ENCODE measurements at regions not wholly inside any gene's neighbourhood (a gene's known extent, or its start where the extent isn't known, plus 50 kb on each side); places are given as distances from the start of the nearest gene placed in this dataset.

- TF ChIP-seq ZNF776 (tag by site-specific recombination; IDR thresholded peaks at IDR 0.05; ENCODE audit: borderline replicate concordance) (no peak), ZNF791 (tag by site-specific recombination; IDR thresholded peaks at IDR 0.05) (no peak), ZNF274 (IDR thresholded peaks at IDR 0.05; ENCODE audit: low read length) (no peak), ZNF274 (tag by site-specific recombination; IDR thresholded peaks at IDR 0.05; ENCODE audit: borderline replicate concordance) (no peak), CTCF (tag by site-specific recombination; IDR thresholded peaks at IDR 0.05) (no peak)
Measured at GRCh38 chr6:135576055-135576454, 78.5 kb upstream of the AHI1 start.

Measured in HEK293 (cell line).